ENCODE measurements at regions not wholly inside any gene's neighbourhood (a gene's known extent, or its start where the extent isn't known, plus 50 kb on each side); places are given as distances from the start of the nearest gene placed in this dataset.

- TF ChIP-seq CTCF (IDR thresholded peaks at IDR 0.05; ENCODE audit: poor library complexity, severe bottlenecking), result peak; percentile 75
- Histone ChIP-seq H3K4me3 (ENCODE audit: severe bottlenecking) (no peak overlapping the region), H3K4me1 (ENCODE audit: insufficient read depth, poor library complexity, severe bottlenecking) (no peaks in the 10 kb centered on the region), H3K27ac (ENCODE audit: poor library complexity, severe bottlenecking) (no peak overlapping the region), H3K9me3 (ENCODE audit: severe bottlenecking) (no peaks in the 10 kb centered on the region), H3K27me3 (ENCODE audit: insufficient read depth, poor library complexity, severe bottlenecking) (peaks cover 14% of the 10 kb centered on the region), H3K36me3 (ENCODE audit: low read depth) (no peaks in the 10 kb centered on the region)
- no peak for DNase-seq (ENCODE audit: low spot score)
- peak; percentile 52; the same call in 2 of the 3 replicates for ATAC-seq (ENCODE audit: low read depth)
Observed at GRCh38 chr12:44930972-44931600, 55.0 kb upstream of the NELL2 start.

- Histone ChIP-seq H3K36me3 (ENCODE audit: low read depth) (no peaks in the 10 kb centered on the region), H3K9me3 (ENCODE audit: severe bottlenecking) (no peaks in the 10 kb centered on the region), H3K4me1 (ENCODE audit: insufficient read depth, poor library complexity, severe bottlenecking) (no peaks in the 10 kb centered on the region), H3K4me3 (ENCODE audit: severe bottlenecking) (no peak overlapping the region), H3K27ac (ENCODE audit: poor library complexity, severe bottlenecking) (no peak overlapping the region), H3K27me3 (ENCODE audit: insufficient read depth, poor library complexity, severe bottlenecking) (peaks cover 20% of the 10 kb centered on the region)
- no peak for DNase-seq (ENCODE audit: low spot score)
- no peak for TF ChIP-seq CTCF (IDR thresholded peaks at IDR 0.05; ENCODE audit: poor library complexity, severe bottlenecking)
- no peak for ATAC-seq (ENCODE audit: low read depth)
Observed at GRCh38 chr12:44929236-44929885, 53.2 kb upstream of the NELL2 start.
